H1 (cell line): ENCODE measurements at regions not wholly inside any gene's neighbourhood (a gene's known extent, or its start where the extent isn't known, plus 50 kb on each side); places are given as distances from the start of the nearest gene placed in this dataset.

ENCODE experiments used
- CTCF ChIA-PET: fragments of 300-600 bp; sonication (Branson Sonifier 250); formaldehyde crosslinking; loops from one replicate; lab custom pipeline; 2021; ENCODE audit not compliant: partially characterized antibody; lab: Charles Lee
- POLR2A ChIA-PET: fragments of 300-600 bp; sonication (Branson Sonifier 250); formaldehyde crosslinking; loops from one replicate; lab custom pipeline; 2021; ENCODE audit warnings: inconsistent platforms; ENCODE audit not compliant: partially characterized antibody; lab: Charles Lee
- DNase-seq, 2 experiments: peaks; one replicate each; pipeline versions ENCODE4 v3.0.0 to v3.0.0-alpha.2; 2010 to 2022; ENCODE audit warnings: low spot score in 2 of 2, low read depth in 1 of 2, mixed read lengths in 1 of 2
- FAIRE-seq: peaks from 2 replicates; lab custom pipeline; 2011; peaks lifted over from hg19 to GRCh38; lab: Jason Lieb, UNC
- H2AFZ ChIP-seq: 2 replicates; pipeline ENCODE4 v1.8.1; 2012; ENCODE audit warnings: low read length, inconsistent platforms
- H2AK5ac ChIP-seq: 2 replicates; pipeline ENCODE4 v1.6.1; 2013; ENCODE audit warnings: low read depth, low read length
- H2BK120ac ChIP-seq: replicated peaks from 2 replicates; pipeline ENCODE3; 2013; ENCODE audit warnings: low read depth, low read length, inconsistent platforms
- H2BK12ac ChIP-seq: 2 replicates; pipeline ENCODE4 v1.6.1; 2013; ENCODE audit warnings: low read depth, low read length
- H2BK15ac ChIP-seq: 2 replicates; pipeline ENCODE4 v1.6.1; 2013; ENCODE audit warnings: low read length
- H2BK20ac ChIP-seq: 2 replicates; pipeline ENCODE4 v1.6.1; 2013; ENCODE audit warnings: low read length
- H2BK5ac ChIP-seq: 2 replicates; pipeline ENCODE4 v1.6.1; 2013; ENCODE audit warnings: low read depth, low read length
- H3K14ac ChIP-seq: 2 replicates; pipeline ENCODE4 v1.6.1; 2013; ENCODE audit warnings: inconsistent platforms; ENCODE audit not compliant: insufficient read length
- H3K18ac ChIP-seq: 2 replicates; pipeline ENCODE4 v1.6.1; 2013; ENCODE audit warnings: low read length; ENCODE audit errors: extremely low read depth
- H3K23ac ChIP-seq: 2 replicates; pipeline ENCODE4 v1.6.1; 2013; ENCODE audit warnings: inconsistent platforms; ENCODE audit not compliant: insufficient read length
- H3K23me2 ChIP-seq: 2 replicates; pipeline ENCODE4 v1.6.1; 2013; ENCODE audit warnings: low read depth, low read length
- H3K27ac ChIP-seq: 2 replicates; pipeline ENCODE4 v1.6.1; 2011; ENCODE audit warnings: low read depth, low read length, inconsistent platforms
- H3K27me3 ChIP-seq, 4 experiments: replicated peaks in 1 of 4; 1 replicate in 1 of 4; 2 replicates in 3 of 4; pipeline versions ENCODE4 v1.6.1 to v1.8.1; 2011 to 2013; ENCODE audit warnings: low read length in 3 of 4, mild to moderate bottlenecking in 3 of 4, inconsistent platforms in 2 of 4, mixed read lengths in 2 of 4, moderate library complexity in 1 of 4; ENCODE audit not compliant: control insufficient read depth in 3 of 4, insufficient read depth in 3 of 4; ENCODE audit errors: extremely low read depth in 1 of 4
- H3K36me3 ChIP-seq, 4 experiments: 2 replicates each; pipeline versions ENCODE4 v1.6.1 to v1.8.1; 2011 to 2013; ENCODE audit warnings: mild to moderate bottlenecking in 4 of 4, low read length in 3 of 4, moderate library complexity in 2 of 4, control low read depth in 1 of 4, inconsistent platforms in 1 of 4; ENCODE audit not compliant: insufficient read depth in 4 of 4, control insufficient read depth in 2 of 4
- H3K4ac ChIP-seq: replicated peaks from 2 replicates; pipeline ENCODE3; 2013; ENCODE audit warnings: low read length, low read depth, mixed read lengths, inconsistent platforms; ENCODE audit not compliant: insufficient read length
- H3K4me1 ChIP-seq, 4 experiments: replicated peaks in 1 of 4; 1 replicate in 1 of 4; 2 replicates in 3 of 4; pipeline versions ENCODE4 v1.6.1 to v1.8.1; 2011 to 2013; ENCODE audit warnings: low read length in 3 of 4, inconsistent platforms in 2 of 4, mixed read lengths in 1 of 4; ENCODE audit not compliant: insufficient read depth in 4 of 4, control insufficient read depth in 3 of 4
- H3K4me2 ChIP-seq, 2 experiments: 2 replicates each; pipeline versions ENCODE4 v1.6.1 to v1.8.1; 2011 to 2013; ENCODE audit warnings: low read depth in 2 of 2, low read length in 2 of 2, control low read depth in 1 of 2, inconsistent platforms in 1 of 2, mild to moderate bottlenecking in 1 of 2; ENCODE audit not compliant: insufficient read depth in 1 of 2
- H3K4me3 ChIP-seq, 4 experiments: fragments of 200-600, 300-600 bp in 1 of 4; sonication (generic), shearing (Covaris generic), sonication (Bioruptor Twin) in 1 of 4; 2 replicates each; pipeline versions ENCODE4 v1.5.1 to v1.8.1; 2011 to 2016; ENCODE audit warnings: low read length in 4 of 4, low read depth in 3 of 4, control low read depth in 2 of 4, inconsistent platforms in 2 of 4, mild to moderate bottlenecking in 2 of 4, mixed read lengths in 1 of 4, moderate library complexity in 1 of 4; ENCODE audit not compliant: insufficient read depth in 2 of 4; ENCODE audit errors: extremely low read depth in 1 of 4
- H3K56ac ChIP-seq: replicated peaks from 2 replicates; pipeline ENCODE3; 2013; ENCODE audit warnings: low read depth, mild to moderate bottlenecking, mixed read lengths, low read length, inconsistent platforms; ENCODE audit not compliant: insufficient read length
- H3K79me1 ChIP-seq: 2 replicates; pipeline ENCODE4 v1.6.1; 2013; ENCODE audit warnings: low read depth, low read length, control low read depth
- H3K79me2 ChIP-seq, 2 experiments: 2 replicates each; pipeline versions ENCODE4 v1.6.1 to v1.8.1; 2012 to 2013; ENCODE audit warnings: low read length in 2 of 2, mild to moderate bottlenecking in 2 of 2, inconsistent platforms in 1 of 2; ENCODE audit not compliant: insufficient read depth in 2 of 2, control insufficient read depth in 1 of 2
- H3K9ac ChIP-seq, 4 experiments: replicated peaks in 1 of 4; 1 replicate in 1 of 4; 2 replicates in 3 of 4; pipeline versions ENCODE4 v1.6.1 to v1.8.1; 2011 to 2013; ENCODE audit warnings: low read depth in 3 of 4, low read length in 3 of 4, control low read depth in 2 of 4, mild to moderate bottlenecking in 2 of 4, moderate library complexity in 2 of 4, inconsistent platforms in 1 of 4; ENCODE audit errors: extremely low read depth in 1 of 4
- H3K9me3 ChIP-seq, 2 experiments: 2 replicates each; pipeline versions ENCODE4 v1.6.1 to v1.8.1; 2012 to 2013; ENCODE audit warnings: mild to moderate bottlenecking in 2 of 2, moderate library complexity in 2 of 2, control low read depth in 1 of 2, inconsistent platforms in 1 of 2, low read depth in 1 of 2, low read length in 1 of 2, mixed read lengths in 1 of 2; ENCODE audit not compliant: insufficient read depth in 2 of 2
- H4K20me1 ChIP-seq, 2 experiments: replicated peaks in 1 of 2; 2 replicates each; pipeline versions ENCODE3 to v1.8.1; 2011 to 2013; ENCODE audit warnings: inconsistent platforms in 2 of 2, low read length in 2 of 2, mild to moderate bottlenecking in 1 of 2; ENCODE audit not compliant: insufficient read depth in 2 of 2, control insufficient read depth in 1 of 2
- H4K5ac ChIP-seq: 2 replicates; pipeline ENCODE4 v1.6.1; 2013; ENCODE audit warnings: low read length, low read depth, mixed read lengths, inconsistent platforms; ENCODE audit not compliant: insufficient read length
- H4K8ac ChIP-seq: 2 replicates; pipeline ENCODE4 v1.8.0; 2013; ENCODE audit warnings: mild to moderate bottlenecking, moderate library complexity, low read length, inconsistent platforms; ENCODE audit not compliant: insufficient read depth; ENCODE audit errors: extremely low read depth
- H4K91ac ChIP-seq: replicated peaks from 2 replicates; pipeline ENCODE3; 2013; ENCODE audit warnings: low read length, mixed read lengths, inconsistent platforms; ENCODE audit not compliant: insufficient read length
- BACH1 ChIP-seq: IDR thresholded peaks from 2 replicates; pipeline ENCODE4 v1.6.1; 2012; ENCODE audit warnings: low read length, improper control_type of control experiment
- BRCA1 ChIP-seq: IDR thresholded peaks from 2 replicates; pipeline ENCODE4 v1.6.1; 2012; ENCODE audit warnings: low read depth, low read length, improper control_type of control experiment
- CHD2 ChIP-seq: IDR thresholded peaks from 2 replicates; pipeline ENCODE4 v1.6.1; 2012; ENCODE audit warnings: low read length, improper control_type of control experiment
- CTBP2 ChIP-seq: IDR thresholded peaks from 2 replicates; pipeline ENCODE4 v1.7.0; 2011; ENCODE audit warnings: borderline replicate concordance, mild to moderate bottlenecking, moderate library complexity, mixed read lengths, low read length; ENCODE audit not compliant: insufficient read depth, insufficient read length
- EGR1 ChIP-seq: IDR thresholded peaks from 2 replicates; pipeline ENCODE4 v1.6.1; 2011; ENCODE audit warnings: low read depth, low read length, borderline replicate concordance
- EP300 ChIP-seq, 2 experiments: IDR thresholded peaks; 1 replicate in 1 of 2; 2 replicates in 1 of 2; pipeline ENCODE4 v1.6.1; 2011 to 2012; ENCODE audit warnings: low read depth in 2 of 2, low read length in 2 of 2, mild to moderate bottlenecking in 2 of 2, borderline replicate concordance in 1 of 2, inconsistent platforms in 1 of 2, moderate library complexity in 1 of 2
- JUND ChIP-seq: IDR thresholded peaks from 2 replicates; pipeline ENCODE4 v1.6.1; 2011; ENCODE audit warnings: mild to moderate bottlenecking, improper control_type of control experiment, low read length
- KDM1A ChIP-seq: fragments of 200-600, 300-600 bp; sonication (generic); IDR thresholded peaks from 2 replicates; pipeline ENCODE4 v1.7.1; 2016; ENCODE audit warnings: mild to moderate bottlenecking, low read length, borderline replicate concordance
- KDM4A ChIP-seq: IDR thresholded peaks from one replicate; pipeline ENCODE4 v1.7.1; 2012; ENCODE audit warnings: low read depth, mild to moderate bottlenecking, moderate library complexity, low read length, inconsistent platforms; ENCODE audit not compliant: severe bottlenecking
- PHF8 ChIP-seq: fragments of 200-600 bp; sonication (generic); conservative IDR thresholded peaks from 2 replicates; pipeline ENCODE4 v1.7.1; 2012; ENCODE audit warnings: low read depth, mild to moderate bottlenecking, inconsistent platforms, low read length, moderate library complexity
- SP1 ChIP-seq: IDR thresholded peaks from 2 replicates; pipeline ENCODE4 v1.6.1; 2011; ENCODE audit warnings: low read depth, low read length
- SP2 ChIP-seq: IDR thresholded peaks from 2 replicates; pipeline ENCODE4 v1.6.1; 2012; ENCODE audit warnings: mild to moderate bottlenecking, low read length, inconsistent platforms
- SP4 ChIP-seq: IDR thresholded peaks from 2 replicates; pipeline ENCODE4 v1.6.1; 2012; ENCODE audit warnings: low read length, inconsistent platforms
- SUZ12 ChIP-seq: fragments of 200-600 bp; sonication (generic); IDR thresholded peaks from 2 replicates; pipeline ENCODE4 v1.6.1; 2012; ENCODE audit warnings: mild to moderate bottlenecking, inconsistent platforms, low read length, moderate library complexity, mixed read lengths
- TEAD4 ChIP-seq: IDR thresholded peaks from 2 replicates; pipeline ENCODE4 v1.6.1; 2012; ENCODE audit warnings: low read depth, low read length, inconsistent platforms, mixed read lengths
- WGBS, 2 experiments: shearing (Covaris generic) in 1 of 2; methylation state at CpG; one replicate each; pipeline versions ENCODE4 v1.1.6 to v1.1.7; 2013 to 2015; ENCODE audit warnings: low lambda C conversion rate in 2 of 2, mixed read lengths in 2 of 2, inconsistent platforms in 1 of 2, low coverage in 1 of 2, missing lambda C conversion rate in 1 of 2; ENCODE audit not compliant: insufficient replicate concordance in 2 of 2, insufficient coverage in 1 of 2, insufficient read length in 1 of 2; ENCODE audit errors: extremely low coverage in 1 of 2, missing lambda C conversion rate in 1 of 2; 5-methylcytosine and 5-hydroxymethylcytosine counted together

DNA sequence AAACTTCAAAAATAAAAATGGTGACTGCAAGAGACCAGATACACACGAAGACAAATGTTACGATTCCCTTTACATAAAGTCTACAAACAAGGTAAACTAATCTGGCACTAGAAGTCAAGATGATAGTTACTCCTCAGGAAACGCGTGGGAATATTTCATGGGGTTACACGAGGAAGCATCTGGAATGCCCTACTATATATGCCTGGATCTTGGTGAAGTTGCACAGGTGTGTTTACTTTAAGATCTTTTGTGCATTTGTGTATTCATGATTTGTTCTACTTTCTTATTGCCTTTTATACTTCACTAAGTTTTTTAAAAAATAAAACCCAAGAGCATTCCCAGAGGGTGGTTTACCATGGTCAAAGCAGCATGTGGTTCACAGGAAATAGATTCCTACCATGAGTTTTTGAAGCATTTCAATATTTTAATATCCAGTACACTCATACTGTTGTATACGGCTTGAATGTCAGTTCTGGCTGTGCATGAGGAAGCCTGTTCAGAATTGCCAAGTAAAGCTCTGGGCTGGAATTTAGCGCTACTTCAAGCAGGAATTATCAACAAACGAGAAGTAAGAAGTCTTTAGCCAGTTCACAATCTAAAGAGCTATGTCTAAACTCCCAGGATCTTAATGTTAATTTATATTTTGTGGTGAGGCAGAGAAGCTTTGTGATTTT lies 239.8 kb upstream of the KLHL1 start:
- Histone ChIP-seq H3K4me2 (no peak overlapping the region), H3K27me3 (no peaks in the 10 kb centered on the region), H2BK120ac (no peak overlapping the region), H2BK12ac (no peak overlapping the region), H3K4ac (no peak overlapping the region), H3K36me3 (no peaks in the 10 kb centered on the region), H2AFZ (no peak overlapping the region), H3K4me1 (no peaks in the 10 kb centered on the region), H3K79me2 (no peaks in the 10 kb centered on the region), H3K23ac (no peak overlapping the region), H2AK5ac (no peak overlapping the region), H3K79me1 (no peaks in the 10 kb centered on the region), H3K14ac (no peak overlapping the region), H3K23me2 (no peaks in the 10 kb centered on the region), H3K27ac (no peak overlapping the region), H3K9ac (no peak overlapping the region), H2BK15ac (no peak overlapping the region), H4K91ac (no peak overlapping the region), H2BK5ac (no peak overlapping the region), H3K9me3 (no peaks in the 10 kb centered on the region), H4K20me1 (no peaks in the 10 kb centered on the region), H4K8ac (no peak overlapping the region), H3K18ac (no peak overlapping the region), H3K56ac (no peak overlapping the region), H3K4me3 (no peak overlapping the region), H2BK20ac (no peak overlapping the region), H4K5ac (no peak overlapping the region)
- ChIA-PET POLR2A (no interaction called here), CTCF (interaction anchor here (0.5 to 3.0 kb wide), 4 partner anchors 8 to 236 kb away, joined by 3 to 15 read pairs (median 3); no protein-coding TSS in a partner anchor)
- DNase-seq (no peak), FAIRE-seq (no peak)
- WGBS, 2 experiments = 96% methylated on average over 8 of the region's 8 CpGs; no CpG with 5 or more reads in 1 of the 2 experiments
- TF ChIP-seq SUZ12 (no peak), EP300 (IDR thresholded peaks at IDR 0.05; ENCODE audit: borderline replicate concordance in 1 of 2, low read depth in 2 of 2, low read length in 2 of 2) (no peak), SP1 (no peak), CTBP2 (no peak), JUND (no peak), BRCA1 (no peak), KDM4A (no peak), TEAD4 (no peak), CHD2 (no peak), SP2 (no peak), EGR1 (no peak), BACH1 (no peak), PHF8 (no peak), KDM1A (no peak), SP4 (no peak)
